Dendritic cell treated with granulocyte-macrophage colony-stimulating factor and Interleukin-4, amounts not matched to agents 40 ng/mL and 50 ng/mL, for 4 days (primary cell): ENCODE measurements at regions not wholly inside any gene's neighbourhood (a gene's known extent, or its start where the extent isn't known, plus 50 kb on each side); places are given as distances from the start of the nearest gene placed in this dataset.
"Not testable (repeated sequence)": the region's sequence is repeated elsewhere in the genome, so short reads cannot be mapped to it uniquely, and the experiment has no call there.

ENCODE experiments used
- H3K27ac Mint-ChIP-seq: one replicate; pipeline ENCODE4 v1.8.0; 2022; ENCODE audit warnings: mild to moderate bottlenecking, mixed read lengths
- H3K27me3 Mint-ChIP-seq: one replicate; pipeline ENCODE4 v1.8.0; 2022; ENCODE audit warnings: mild to moderate bottlenecking, mixed read lengths
- H3K36me3 Mint-ChIP-seq: one replicate; pipeline ENCODE4 v1.8.0; 2022; ENCODE audit warnings: low read depth, mixed read lengths
- H3K4me1 Mint-ChIP-seq: one replicate; pipeline ENCODE4 v1.8.0; 2022; ENCODE audit warnings: low read depth, mixed read lengths
- H3K4me3 Mint-ChIP-seq: one replicate; pipeline ENCODE4 v1.8.0; 2022; ENCODE audit warnings: mild to moderate bottlenecking, moderate library complexity, mixed read lengths
- H3K9me3 Mint-ChIP-seq: one replicate; pipeline ENCODE4 v1.8.0; 2022; ENCODE audit warnings: mixed read lengths
- intact Hi-C: fragments of 100-400 bp; cut with micrococcal nuclease; formaldehyde crosslinking; loops from one replicate; pipeline ENCODE4 v1.15.0; 2022

DNA sequence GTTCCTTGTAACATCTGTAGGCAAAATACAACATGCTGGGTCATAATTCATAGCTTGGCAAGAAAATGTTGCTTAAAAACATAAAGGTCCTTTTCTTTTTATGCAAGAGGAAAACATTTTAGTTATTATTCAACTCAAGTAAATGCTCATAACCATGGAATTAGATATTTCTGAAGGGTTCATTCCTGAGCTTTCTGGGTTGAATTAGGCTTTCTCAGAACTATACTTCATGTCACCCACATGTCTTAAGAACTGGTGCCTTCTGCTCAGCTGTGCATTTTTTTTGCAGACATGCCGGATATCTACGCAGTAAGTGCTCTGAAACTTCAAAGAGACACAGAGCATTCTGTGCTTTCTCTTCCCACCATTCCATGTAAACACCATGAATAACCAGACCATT, 571.4 kb downstream of the TTLL7 start:
- H3K27me3 Mint-ChIP-seq, H3K4me1 Mint-ChIP-seq, H3K9me3 Mint-ChIP-seq, intact Hi-C loops, H3K36me3 Mint-ChIP-seq, H3K4me3 Mint-ChIP-seq, H3K27ac Mint-ChIP-seq: not testable (repeated sequence)

DNA sequence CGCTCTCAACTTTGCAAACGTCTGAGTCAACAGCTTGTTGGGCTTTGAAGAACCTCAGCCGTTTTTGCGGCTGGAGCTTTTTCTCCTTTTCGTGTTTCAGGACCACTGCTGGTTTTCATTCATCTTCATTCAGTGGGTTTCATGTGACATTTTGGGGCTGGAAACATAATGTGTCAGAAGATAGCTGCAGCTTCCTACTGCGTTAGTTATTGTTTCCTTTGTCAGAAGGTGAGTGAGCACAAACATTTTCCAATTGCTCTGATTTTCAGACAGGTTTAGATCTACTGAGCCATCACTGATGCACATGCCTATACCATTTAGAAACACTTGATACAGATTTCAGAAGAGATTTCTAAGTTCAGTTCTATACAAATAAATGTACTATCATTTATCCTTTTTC, 575.5 kb downstream of the TTLL7 start:
- H3K36me3 Mint-ChIP-seq, H3K4me3 Mint-ChIP-seq, H3K27ac Mint-ChIP-seq, intact Hi-C loops, H3K4me1 Mint-ChIP-seq, H3K27me3 Mint-ChIP-seq: not testable (repeated sequence)
- H3K9me3 Mint-ChIP-seq: peaks cover 14% of the 10 kb centered on the region

DNA sequence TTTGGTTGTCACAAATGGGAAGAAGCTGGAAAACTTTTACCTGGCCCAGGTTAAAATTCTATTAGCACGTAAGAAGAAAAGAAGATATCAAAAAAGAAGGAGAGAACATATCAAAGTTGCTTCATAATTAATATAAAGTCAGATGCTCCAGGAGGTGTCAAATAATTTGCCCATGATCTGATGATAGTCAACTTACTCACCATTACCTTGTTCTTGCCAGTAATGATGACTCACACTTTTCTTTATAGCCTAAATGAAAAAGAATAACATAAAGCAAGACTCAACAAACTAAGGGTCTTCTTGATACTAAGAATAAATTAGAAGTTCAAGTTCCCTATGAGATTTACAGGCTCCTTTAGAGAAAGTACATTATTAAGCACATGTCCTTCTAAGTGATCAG, 580.4 kb downstream of the TTLL7 start:
- Mint-ChIP-seq H3K27me3 (no peaks in the 10 kb centered on the region), H3K27ac (no peak overlapping the region)
- intact Hi-C loops: no loop called here

DNA sequence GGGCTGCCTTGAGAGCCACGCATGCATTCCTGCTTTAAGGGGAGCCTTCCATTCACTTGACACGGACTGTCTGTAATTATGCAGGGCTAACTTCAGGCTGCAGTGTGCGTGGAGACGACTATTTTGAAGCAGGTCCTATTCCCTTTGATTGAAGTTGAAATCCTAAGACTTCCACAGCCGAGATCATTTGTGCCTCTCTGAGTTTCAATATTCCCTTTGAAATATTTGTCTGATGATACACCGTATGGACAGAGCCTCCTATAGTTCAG, 585.2 kb downstream of the TTLL7 start:
- H3K9me3 Mint-ChIP-seq, H3K27ac Mint-ChIP-seq, H3K36me3 Mint-ChIP-seq, intact Hi-C loops, H3K27me3 Mint-ChIP-seq, H3K4me3 Mint-ChIP-seq, H3K4me1 Mint-ChIP-seq: not testable (repeated sequence)

More for the DNA sequence above, 580.4 kb downstream of the TTLL7 start:
- Mint-ChIP-seq H3K36me3 (no peaks in the 10 kb centered on the region), H3K9me3 (peaks cover 14% of the 10 kb centered on the region), H3K4me3 (no peak overlapping the region), H3K4me1 (no peaks in the 10 kb centered on the region)

DNA sequence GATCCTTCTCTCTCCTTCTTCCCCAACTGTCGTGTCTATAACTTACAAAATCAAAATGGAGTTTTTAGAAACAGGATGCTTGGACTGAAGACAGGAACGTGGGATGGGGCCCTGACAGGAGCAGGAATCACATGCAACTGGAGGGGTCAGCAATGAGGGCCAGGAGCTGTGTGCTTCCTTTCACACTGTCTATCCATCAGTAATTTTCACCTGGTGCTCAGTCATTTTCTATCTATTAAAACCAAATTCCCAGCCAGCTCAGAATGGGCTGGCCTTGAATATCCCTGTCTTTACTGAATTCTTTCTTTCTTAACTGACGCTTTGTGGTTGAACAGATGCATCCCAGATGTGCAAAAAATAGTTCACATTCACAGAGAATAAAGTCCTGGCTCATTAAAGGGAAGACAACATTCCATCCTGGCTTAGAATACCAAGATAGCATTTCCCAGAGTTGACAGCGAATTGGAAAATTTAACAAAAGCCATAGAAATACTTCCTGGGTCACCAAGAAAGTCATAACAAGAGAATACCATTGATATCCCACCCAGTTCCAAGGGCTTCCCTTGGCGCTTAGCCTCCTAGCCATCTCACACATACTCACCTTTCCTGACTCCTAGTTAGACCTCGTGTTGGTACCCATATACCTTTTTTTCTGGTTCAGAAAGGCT, 588.1 kb downstream of the TTLL7 start:
- H3K36me3 Mint-ChIP-seq, H3K4me1 Mint-ChIP-seq, intact Hi-C loops, H3K4me3 Mint-ChIP-seq, H3K27me3 Mint-ChIP-seq, H3K27ac Mint-ChIP-seq, H3K9me3 Mint-ChIP-seq: not testable (repeated sequence)

DNA sequence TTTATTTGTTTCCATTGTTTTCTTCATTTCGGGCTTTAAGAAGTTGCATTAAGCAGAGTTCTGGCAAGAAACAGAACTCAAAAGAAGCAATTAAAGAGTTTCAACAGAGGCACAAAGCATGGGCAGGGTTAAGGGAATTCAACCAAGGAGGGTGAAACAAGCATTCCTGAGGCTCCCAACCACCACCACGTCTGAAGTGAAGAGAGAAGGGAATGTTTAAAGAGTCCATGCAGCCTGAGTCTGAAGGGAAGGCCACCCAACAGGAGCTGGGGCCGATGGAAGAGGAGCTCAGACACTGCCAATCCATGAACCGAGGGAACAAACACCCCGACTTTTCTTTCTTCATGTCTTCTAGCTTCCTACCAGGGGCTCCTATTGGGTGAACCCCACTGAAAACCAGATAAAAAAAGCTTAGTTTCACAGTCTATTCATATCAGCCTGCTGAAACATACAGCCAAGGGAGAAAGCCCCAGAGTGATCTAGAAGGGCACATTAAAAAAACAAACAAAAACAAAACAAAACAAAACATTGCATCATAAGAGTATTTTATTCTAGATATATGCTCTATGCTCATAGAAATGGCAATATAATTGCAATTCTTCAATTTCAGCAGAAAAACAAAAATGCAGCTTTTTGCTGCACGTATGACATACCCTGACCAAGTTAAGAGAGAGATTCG, 592.1 kb downstream of the TTLL7 start:
- H3K9me3 Mint-ChIP-seq, H3K27me3 Mint-ChIP-seq, H3K4me1 Mint-ChIP-seq, H3K36me3 Mint-ChIP-seq, H3K4me3 Mint-ChIP-seq, H3K27ac Mint-ChIP-seq, intact Hi-C loops: not testable (repeated sequence)

DNA sequence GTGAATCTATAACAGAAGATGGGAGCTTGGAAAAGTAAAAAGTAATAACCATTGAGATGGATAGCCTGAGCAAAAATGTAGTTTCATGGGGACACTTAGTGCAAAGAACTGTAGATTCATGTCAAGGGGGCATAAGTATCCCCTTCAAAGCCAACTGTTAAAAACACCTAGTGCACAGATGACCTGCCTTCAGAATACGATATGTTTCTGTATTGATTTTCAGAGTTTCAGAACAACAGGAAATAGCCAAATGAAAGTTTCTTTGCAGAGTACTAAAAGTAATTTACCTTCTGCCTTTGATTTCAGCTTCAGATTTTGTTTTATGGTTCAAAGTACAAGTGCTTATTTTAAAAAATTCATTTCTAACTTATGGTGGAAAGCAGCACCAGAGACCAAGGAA, 593.1 kb downstream of the TTLL7 start:
- H3K4me3 Mint-ChIP-seq, H3K27me3 Mint-ChIP-seq, H3K9me3 Mint-ChIP-seq, H3K36me3 Mint-ChIP-seq, H3K4me1 Mint-ChIP-seq, intact Hi-C loops, H3K27ac Mint-ChIP-seq: not testable (repeated sequence)

DNA sequence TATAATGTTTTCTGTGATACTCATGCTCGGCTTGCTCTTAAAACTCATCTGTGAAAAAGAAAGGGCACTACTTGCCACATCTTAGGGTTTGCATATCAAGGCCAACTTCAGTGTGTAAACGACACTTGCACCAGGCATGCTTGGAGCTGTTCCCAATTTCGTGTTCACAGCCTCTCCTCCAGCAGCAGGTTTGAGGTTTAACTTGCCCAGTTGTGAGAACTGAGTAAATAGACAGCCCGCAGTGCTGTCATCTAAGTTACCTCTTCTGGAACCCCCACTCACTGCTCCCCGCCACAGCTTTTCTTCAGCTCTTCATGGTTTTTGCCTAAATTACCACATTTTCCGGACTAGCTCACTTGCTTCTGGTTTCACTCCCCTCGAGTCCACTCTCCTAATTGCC, 595.4 kb downstream of the TTLL7 start:
- H3K36me3 Mint-ChIP-seq, H3K27ac Mint-ChIP-seq, H3K4me1 Mint-ChIP-seq, intact Hi-C loops, H3K27me3 Mint-ChIP-seq, H3K4me3 Mint-ChIP-seq, H3K9me3 Mint-ChIP-seq: not testable (repeated sequence)

DNA sequence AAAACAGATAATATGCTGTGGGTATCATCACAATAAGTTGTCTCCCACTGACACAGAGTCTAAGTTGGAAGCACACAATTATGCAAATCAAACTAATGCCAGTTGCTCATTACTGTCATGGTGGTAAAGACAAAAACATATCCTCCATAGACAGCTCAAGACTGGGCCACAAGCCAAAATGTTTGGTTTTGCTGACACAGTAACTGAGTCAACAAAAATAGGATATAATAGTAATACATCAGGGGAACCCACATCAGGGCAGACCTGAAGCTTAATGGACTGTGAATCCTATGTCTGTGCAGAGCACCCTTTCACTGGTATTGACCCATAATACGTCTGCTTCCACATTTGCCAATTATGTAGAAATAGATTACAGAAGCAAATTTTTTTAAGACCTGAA, 597.8 kb downstream of the TTLL7 start:
- not testable (repeated sequence) for H3K27ac Mint-ChIP-seq

DNA sequence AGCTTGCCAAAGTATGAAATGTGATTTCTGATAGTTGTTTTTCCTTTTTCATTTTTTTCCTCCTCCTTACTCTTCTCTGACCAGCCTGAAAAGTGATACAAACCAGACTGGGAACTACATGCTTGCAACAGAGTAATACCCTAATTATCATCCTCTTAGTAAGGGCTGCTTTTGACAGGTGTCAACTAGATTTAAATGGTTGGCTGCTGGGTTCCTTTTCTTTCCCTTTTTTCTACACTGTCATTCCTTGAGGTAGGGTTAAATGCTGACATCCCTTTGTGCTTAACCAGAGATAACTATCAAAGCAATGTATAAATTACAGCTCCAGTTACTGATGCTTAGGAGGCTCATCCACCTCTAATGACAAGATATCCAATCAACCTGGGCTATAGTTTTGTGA, 598.8 kb downstream of the TTLL7 start:
- not testable (repeated sequence) for H3K9me3 Mint-ChIP-seq

More for the DNA sequence above, 597.8 kb downstream of the TTLL7 start:
- H3K36me3 Mint-ChIP-seq, H3K9me3 Mint-ChIP-seq, H3K27me3 Mint-ChIP-seq, H3K4me1 Mint-ChIP-seq, H3K4me3 Mint-ChIP-seq, intact Hi-C loops: not testable (repeated sequence)

DNA sequence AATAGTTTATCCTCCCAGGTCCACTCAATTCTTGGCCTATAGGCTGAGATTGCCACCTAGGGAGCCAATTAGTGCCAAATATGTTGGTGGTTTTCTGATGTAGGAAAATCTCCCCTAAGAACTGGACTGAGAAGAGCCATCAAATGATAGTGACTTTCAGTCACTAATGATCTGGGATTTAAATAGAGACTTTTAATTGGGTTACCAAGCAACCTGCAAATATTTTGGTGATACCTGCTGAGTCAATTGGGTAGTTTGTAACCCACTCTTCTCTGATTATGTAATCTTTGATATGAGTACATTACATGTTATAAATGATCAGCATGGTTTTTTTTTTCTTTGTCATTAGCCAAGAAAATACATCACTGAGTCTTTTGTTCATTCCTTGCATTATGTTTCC, 600.8 kb downstream of the TTLL7 start:
- H3K27me3 Mint-ChIP-seq, H3K9me3 Mint-ChIP-seq, intact Hi-C loops, H3K4me3 Mint-ChIP-seq, H3K36me3 Mint-ChIP-seq, H3K4me1 Mint-ChIP-seq, H3K27ac Mint-ChIP-seq: not testable (repeated sequence)

More for the DNA sequence above, 598.8 kb downstream of the TTLL7 start:
- H3K27me3 Mint-ChIP-seq, H3K36me3 Mint-ChIP-seq, H3K4me1 Mint-ChIP-seq, H3K27ac Mint-ChIP-seq, H3K4me3 Mint-ChIP-seq, intact Hi-C loops: not testable (repeated sequence)

DNA sequence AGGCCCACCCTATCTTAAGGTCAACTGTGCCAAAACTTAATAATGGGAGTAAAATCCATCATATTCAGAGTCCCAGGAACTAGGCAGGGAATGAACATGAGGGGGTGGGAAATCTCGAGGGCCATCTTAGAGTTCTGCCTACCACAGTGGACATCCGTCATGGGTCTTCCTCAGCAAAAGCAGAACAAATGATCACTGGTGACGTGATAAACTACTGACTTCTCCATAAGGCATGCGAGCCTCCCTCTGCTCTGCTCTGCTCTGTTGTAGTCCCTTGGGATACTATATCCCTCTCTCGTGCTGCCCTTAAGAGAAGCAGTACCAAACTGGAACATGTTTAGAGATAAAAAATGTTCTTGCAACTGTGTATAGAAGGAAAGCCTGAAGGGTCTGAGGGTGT, 603.8 kb downstream of the TTLL7 start:
- H3K9me3 Mint-ChIP-seq, H3K4me1 Mint-ChIP-seq, H3K27me3 Mint-ChIP-seq, H3K36me3 Mint-ChIP-seq, intact Hi-C loops, H3K27ac Mint-ChIP-seq, H3K4me3 Mint-ChIP-seq: not testable (repeated sequence)

DNA sequence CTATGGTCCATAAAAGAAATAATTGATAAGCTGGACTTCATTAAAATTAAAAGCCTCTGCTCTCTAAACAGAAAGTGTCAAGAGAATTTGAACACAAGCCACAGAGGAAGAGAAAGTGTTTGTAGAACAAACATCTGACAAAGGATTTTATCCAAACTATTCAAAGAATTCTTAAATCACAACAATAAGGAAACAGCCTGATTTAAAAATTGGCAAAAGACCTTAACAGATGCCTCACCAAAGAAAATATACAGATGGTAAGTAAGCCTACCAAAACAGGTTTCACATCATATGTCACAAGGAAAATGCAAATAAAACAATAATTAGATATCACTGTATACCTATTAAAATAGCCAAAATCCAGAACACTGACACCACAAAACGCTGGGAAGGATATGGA, 612.0 kb downstream of the TTLL7 start:
- H3K4me1 Mint-ChIP-seq, H3K27me3 Mint-ChIP-seq, H3K36me3 Mint-ChIP-seq, intact Hi-C loops, H3K27ac Mint-ChIP-seq, H3K4me3 Mint-ChIP-seq, H3K9me3 Mint-ChIP-seq: not testable (repeated sequence)

DNA sequence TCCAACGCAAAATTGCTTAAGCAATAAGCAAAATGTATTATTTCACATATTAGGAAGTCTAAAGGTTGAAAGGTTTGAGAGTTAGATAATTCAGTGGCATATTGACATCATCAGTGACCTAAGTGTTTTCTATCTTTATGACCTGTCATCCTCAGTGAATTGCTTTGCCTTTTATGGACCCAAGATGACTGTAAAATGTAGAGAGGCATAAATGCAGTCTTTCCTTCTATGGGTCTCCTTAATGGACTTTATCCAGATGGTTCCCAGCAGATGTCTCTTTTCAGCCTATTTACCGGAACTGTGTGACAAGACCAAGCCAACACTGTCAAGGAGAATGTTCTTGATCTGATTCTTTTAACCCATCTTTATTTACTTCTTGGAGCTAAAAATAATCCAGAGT, 615.8 kb downstream of the TTLL7 start:
- intact Hi-C loops, H3K36me3 Mint-ChIP-seq, H3K27ac Mint-ChIP-seq, H3K27me3 Mint-ChIP-seq, H3K4me1 Mint-ChIP-seq, H3K4me3 Mint-ChIP-seq: not testable (repeated sequence)
- H3K9me3 Mint-ChIP-seq: peaks cover 16% of the 10 kb centered on the region

DNA sequence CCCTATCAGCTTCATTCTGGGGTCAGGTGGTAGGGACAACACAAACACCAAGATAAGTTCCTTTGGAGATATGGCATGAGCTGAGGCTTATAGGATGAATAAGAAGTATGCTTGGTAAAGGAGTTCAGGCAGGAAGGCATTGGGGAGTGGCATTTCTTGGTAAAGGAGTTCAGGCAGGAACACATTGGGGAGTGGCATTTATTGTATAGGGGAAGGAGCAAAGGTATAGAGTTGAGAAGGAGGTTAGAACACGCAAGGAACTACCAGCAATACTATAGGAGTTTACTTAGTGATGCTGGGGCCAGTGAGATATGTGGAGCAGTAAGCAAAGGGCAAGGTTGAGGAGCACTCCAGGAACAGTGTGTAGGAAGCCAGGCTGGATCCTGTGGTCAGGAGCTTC, 625.9 kb downstream of the TTLL7 start:
- H3K9me3 Mint-ChIP-seq: peaks cover 30% of the 10 kb centered on the region
- H3K36me3 Mint-ChIP-seq, H3K27me3 Mint-ChIP-seq, H3K27ac Mint-ChIP-seq, H3K4me1 Mint-ChIP-seq, H3K4me3 Mint-ChIP-seq, intact Hi-C loops: not testable (repeated sequence)
